Skin of body (tissue), 2 donors: ENCODE measurements at regions not wholly inside any gene's neighbourhood (a gene's known extent, or its start where the extent isn't known, plus 50 kb on each side); places are given as distances from the start of the nearest gene placed in this dataset. TPM values are rescaled to one million over a fixed set of nuclear protein-coding genes. Genes with fewer than 3 reads are reported as not detected.
"Not testable (repeated sequence)": the region's sequence is repeated elsewhere in the genome, so short reads cannot be mapped to it uniquely, and the experiment has no call there.

Experiments
- DNase-seq: peaks from one replicate; lab custom pipeline; 2025; lab: John Stamatoyannopoulos, UW
- small RNA-seq: library from RNA; depleted of rRNA; stranded (forward); fragments of <200 nt; gene quantifications from one replicate; pipeline ENCODE3, GENCODE V24; 2014; ENCODE audit warnings: low replicate concordance

GRCh38 chr13:87535911-87536310 lies 135.3 kb upstream of the SLITRK5 start:
- DNase-seq = no peak

- DNase-seq = no peak
These were observed 134.7 kb upstream of the SLITRK5 start for GRCh38 chr13:87536499-87536898.

GRCh38 chr13:87536899-87537298 lies 134.3 kb upstream of the SLITRK5 start:
- DNase-seq = no peak

- no peak for DNase-seq
These were observed 133.2 kb upstream of the SLITRK5 start for GRCh38 chr13:87537951-87538350.

GRCh38 chr13:87538366-87539052 lies 132.7 kb upstream of the SLITRK5 start:
- DNase-seq = no peak

- no peak for DNase-seq
These were observed 118.0 kb upstream of the SLITRK5 start for GRCh38 chr13:87553142-87553541.

GRCh38 chr13:87554045-87554444 lies 117.1 kb upstream of the SLITRK5 start:
- DNase-seq = no peak

- DNase-seq = no peak
These were observed 113.4 kb upstream of the SLITRK5 start for GRCh38 chr13:87557788-87558187.

GRCh38 chr13:87561580-87561979 lies 109.6 kb upstream of the SLITRK5 start:
- not testable (repeated sequence) for DNase-seq

- no peak for DNase-seq
These were observed 100.5 kb upstream of the SLITRK5 start for GRCh38 chr13:87570669-87571068.

GRCh38 chr13:87582399-87582798 lies 88.8 kb upstream of the SLITRK5 start:
- no peak for DNase-seq

- DNase-seq = no peak
These were observed 80.7 kb upstream of the SLITRK5 start for GRCh38 chr13:87590518-87590917.

- not testable (repeated sequence) for DNase-seq
These were observed 66.7 kb upstream of the SLITRK5 start for GRCh38 chr13:87604437-87604836.

GRCh38 chr13:87607266-87607665 lies 63.9 kb upstream of the SLITRK5 start:
- DNase-seq = no peak

GRCh38 chr13:87614276-87614675 lies 56.9 kb upstream of the SLITRK5 start:
- no peak for DNase-seq

Small RNAs in the stretch of these regions (small RNA-seq; reads per million reads assigned to genes)
- not detected for gene UBBP5
